ENCODE measurements at regions not wholly inside any gene's neighbourhood (a gene's known extent, or its start where the extent isn't known, plus 50 kb on each side); places are given as distances from the start of the nearest gene placed in this dataset.
A peak's percentile ranks its signal among the peaks of the same experiment; 100 is the strongest.

DNA sequence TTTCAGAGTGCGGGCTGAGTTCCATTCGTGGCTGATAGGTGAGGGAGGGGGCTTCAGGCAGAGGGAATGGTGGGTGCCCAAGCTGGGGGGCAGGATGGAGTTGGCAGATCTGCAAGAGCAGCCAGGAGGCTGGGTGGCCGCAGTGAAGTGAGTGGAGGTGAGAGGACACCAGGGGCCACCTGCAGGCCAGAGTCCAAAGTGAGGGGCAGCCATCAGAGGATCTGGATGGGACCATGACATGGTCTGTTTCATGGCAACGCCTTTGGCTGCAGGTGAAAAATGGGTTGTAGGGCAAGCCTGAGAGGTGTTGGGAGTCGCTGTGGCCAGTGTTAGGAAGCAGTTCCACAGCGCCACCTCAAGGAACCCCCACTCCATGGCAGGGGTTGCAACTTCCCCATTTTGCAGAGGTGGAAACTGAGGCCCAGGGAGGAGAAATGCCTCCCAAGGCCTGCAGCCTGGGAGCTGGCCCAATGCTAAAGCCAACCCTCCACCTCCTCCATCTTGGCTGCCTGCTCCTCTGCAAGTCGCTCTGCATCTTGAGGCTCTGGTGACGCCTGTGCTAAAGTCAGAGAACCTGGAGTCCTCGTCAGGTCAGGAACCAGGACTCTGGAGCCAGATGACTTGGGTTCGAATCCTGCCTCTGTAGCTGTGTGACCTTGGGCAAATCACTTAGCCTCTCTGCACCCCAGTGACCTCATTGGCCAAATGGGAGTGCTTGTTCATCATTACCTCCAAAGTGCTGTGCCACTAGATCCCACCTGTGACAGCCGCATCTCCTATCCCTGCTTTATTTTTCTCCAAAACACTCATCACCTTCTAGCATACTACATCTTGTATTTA is 153.8 kb downstream of the CEBPB start:
- Histone ChIP-seq H3F3A (ENCODE audit: insufficient read depth, low read depth) (peaks cover 28% of the 10 kb centered on the region), H3K4me1 (replicated peaks; ENCODE audit: insufficient read depth) (peaks cover 48% of the 10 kb centered on the region), H3K9me2 (ENCODE audit: insufficient read depth) (no peaks in the 10 kb centered on the region), H2AFZ (no peak overlapping the region), H3K36me3 (ENCODE audit: low read depth) (no peaks in the 10 kb centered on the region), H3K9me3 (ENCODE audit: insufficient read depth, low read depth) (no peaks in the 10 kb centered on the region), H3K27ac (no peak overlapping the region), H3K27me3 (ENCODE audit: insufficient read depth, low read depth) (no peaks in the 10 kb centered on the region), H3K79me2 (ENCODE audit: low read depth) (no peaks in the 10 kb centered on the region), H3K4me2 (no peak overlapping the region), H4K20me1 (ENCODE audit: insufficient read depth) (no peaks in the 10 kb centered on the region), H3K4me3 (no peak overlapping the region)
- CTCF ChIA-PET = no interaction called here
- POLR2A ChIA-PET (ENCODE audit: unreplicated experiment) = no interaction called here
- no peak for TF ChIP-seq EZH2 (IDR thresholded peaks at IDR 0.05; ENCODE audit: low read depth)
- TF ChIP-seq, protein P1, sequence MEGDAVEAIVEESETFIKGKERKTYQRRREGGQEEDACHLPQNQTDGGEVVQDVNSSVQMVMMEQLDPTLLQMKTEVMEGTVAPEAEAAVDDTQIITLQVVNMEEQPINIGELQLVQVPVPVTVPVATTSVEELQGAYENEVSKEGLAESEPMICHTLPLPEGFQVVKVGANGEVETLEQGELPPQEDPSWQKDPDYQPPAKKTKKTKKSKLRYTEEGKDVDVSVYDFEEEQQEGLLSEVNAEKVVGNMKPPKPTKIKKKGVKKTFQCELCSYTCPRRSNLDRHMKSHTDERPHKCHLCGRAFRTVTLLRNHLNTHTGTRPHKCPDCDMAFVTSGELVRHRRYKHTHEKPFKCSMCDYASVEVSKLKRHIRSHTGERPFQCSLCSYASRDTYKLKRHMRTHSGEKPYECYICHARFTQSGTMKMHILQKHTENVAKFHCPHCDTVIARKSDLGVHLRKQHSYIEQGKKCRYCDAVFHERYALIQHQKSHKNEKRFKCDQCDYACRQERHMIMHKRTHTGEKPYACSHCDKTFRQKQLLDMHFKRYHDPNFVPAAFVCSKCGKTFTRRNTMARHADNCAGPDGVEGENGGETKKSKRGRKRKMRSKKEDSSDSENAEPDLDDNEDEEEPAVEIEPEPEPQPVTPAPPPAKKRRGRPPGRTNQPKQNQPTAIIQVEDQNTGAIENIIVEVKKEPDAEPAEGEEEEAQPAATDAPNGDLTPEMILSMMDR (conservative IDR thresholded peaks at IDR 0.05) = peak; percentile 55
- no TSS peak for BruUV-seq (replicated peaks)
- no peak for DNase-seq
- intact Hi-C loops (cut with micrococcal nuclease; ENCODE audit: unreplicated experiment) = no loop called here

- no peak for DNase-seq
- Histone ChIP-seq H3K9me3 (ENCODE audit: insufficient read depth, low read depth) (no peaks in the 10 kb centered on the region), H3K4me1 (replicated peaks; ENCODE audit: insufficient read depth) (peaks cover 59% of the 10 kb centered on the region), H3K79me2 (ENCODE audit: low read depth) (no peaks in the 10 kb centered on the region), H3K27ac (no peak overlapping the region; the same call in 1 of the 2 replicates), H3K4me3 (no peak overlapping the region), H3K4me2 (peak overlapping the region; percentile 17; the same call in 1 of the 2 replicates), H3K27me3 (ENCODE audit: insufficient read depth, low read depth) (no peaks in the 10 kb centered on the region), H4K20me1 (ENCODE audit: insufficient read depth) (no peaks in the 10 kb centered on the region), H3F3A (ENCODE audit: insufficient read depth, low read depth) (peaks cover 28% of the 10 kb centered on the region), H3K36me3 (ENCODE audit: low read depth) (no peaks in the 10 kb centered on the region), H2AFZ (no peak overlapping the region), H3K9me2 (ENCODE audit: insufficient read depth) (no peaks in the 10 kb centered on the region)
- no TSS peak for BruUV-seq (replicated peaks)
- intact Hi-C loops (cut with micrococcal nuclease; ENCODE audit: unreplicated experiment) = no loop called here
- POLR2A ChIA-PET (ENCODE audit: unreplicated experiment) = no interaction called here
- TF ChIP-seq, protein P1 (conservative IDR thresholded peaks at IDR 0.05) = no peak
- TF ChIP-seq EZH2 (IDR thresholded peaks at IDR 0.05; ENCODE audit: low read depth) = no peak
- CTCF ChIA-PET = no interaction called here
Observed at GRCh38 chr20:50345712-50346373, 155.2 kb downstream of the CEBPB start.

GRCh38 chr20:50346374-50347283 is 156.0 kb downstream of the CEBPB start:
- CTCF ChIA-PET = no interaction called here
- H3F3A ChIP-seq (ENCODE audit: insufficient read depth, low read depth) = peaks cover 28% of the 10 kb centered on the region
- peaks cover 61% of the 10 kb centered on the region for H3K4me1 ChIP-seq (replicated peaks; ENCODE audit: insufficient read depth)
- peak; percentile 58 to 62 for DNase-seq
- no peak for TF ChIP-seq EZH2 (IDR thresholded peaks at IDR 0.05; ENCODE audit: low read depth)
- TF ChIP-seq, protein P1 (conservative IDR thresholded peaks at IDR 0.05) = no peak
- H3K4me2 ChIP-seq = peak overlapping the region; percentile 17; the same call in 1 of the 2 replicates
- no peak overlapping the region for H3K4me3 ChIP-seq
- POLR2A ChIA-PET (ENCODE audit: unreplicated experiment) = interaction anchor here (0.6 kb wide), 1 partner anchor 145 kb away, joined by 4 read pairs; no protein-coding TSS in a partner anchor
- H3K36me3 ChIP-seq (ENCODE audit: low read depth) = no peaks in the 10 kb centered on the region
- H3K79me2 ChIP-seq (ENCODE audit: low read depth) = no peaks in the 10 kb centered on the region
- no peaks in the 10 kb centered on the region for H3K9me3 ChIP-seq (ENCODE audit: insufficient read depth, low read depth)
- H3K27me3 ChIP-seq (ENCODE audit: insufficient read depth, low read depth) = no peaks in the 10 kb centered on the region
- BruUV-seq (replicated peaks) = no TSS peak
- no peaks in the 10 kb centered on the region for H3K9me2 ChIP-seq (ENCODE audit: insufficient read depth)
- H4K20me1 ChIP-seq (ENCODE audit: insufficient read depth) = no peaks in the 10 kb centered on the region
- H2AFZ ChIP-seq = no peak overlapping the region
- intact Hi-C loops (cut with micrococcal nuclease; ENCODE audit: unreplicated experiment) = no loop called here
- H3K27ac ChIP-seq = peak overlapping the region; percentile 25; the same call in 1 of the 2 replicates

All from PC-9 (cell line).